ENCODE measurements at regions not wholly inside any gene's neighbourhood (a gene's known extent, or its start where the extent isn't known, plus 50 kb on each side); places are given as distances from the start of the nearest gene placed in this dataset.

- DNase-seq, result no peak
These were observed 236.0 kb upstream of the CIBAR2 start for GRCh38 chr16:85348065-85348840.

- no peak for DNase-seq
These were observed 236.7 kb upstream of the CIBAR2 start for GRCh38 chr16:85348911-85349334.

- DNase-seq, result no peak
These were observed 237.3 kb upstream of the CIBAR2 start for GRCh38 chr16:85349365-85350145.

- no peak for DNase-seq
These were observed 238.0 kb upstream of the CIBAR2 start for GRCh38 chr16:85350146-85350728.

- peak; percentile 99 for DNase-seq
These were observed 238.7 kb upstream of the CIBAR2 start for GRCh38 chr16:85350973-85351372.

GRCh38 chr16:85353013-85353412 is 240.7 kb upstream of the CIBAR2 start:
- no peak for DNase-seq

- no peak for DNase-seq
These were observed 241.8 kb upstream of the CIBAR2 start for GRCh38 chr16:85353839-85354685.

- peak; percentile 96 for DNase-seq
These were observed 242.6 kb upstream of the CIBAR2 start for GRCh38 chr16:85354686-85355514.

GRCh38 chr16:85355515-85355837 is 243.2 kb upstream of the CIBAR2 start:
- no peak for DNase-seq

GRCh38 chr16:85356157-85356556 is 243.9 kb upstream of the CIBAR2 start:
- no peak for DNase-seq

- DNase-seq, result no peak
These were observed 245.1 kb upstream of the CIBAR2 start for GRCh38 chr16:85357323-85357722.

GRCh38 chr16:85357924-85358505 is 245.7 kb upstream of the CIBAR2 start:
- DNase-seq, result no peak

- no peak for DNase-seq
These were observed 246.5 kb upstream of the CIBAR2 start for GRCh38 chr16:85358704-85359146.

- DNase-seq, result no peak
These were observed 247.0 kb upstream of the CIBAR2 start for GRCh38 chr16:85359147-85359822.

GRCh38 chr16:85360323-85361277 is 248.3 kb upstream of the CIBAR2 start:
- no peak for DNase-seq

GRCh38 chr16:85361441-85362118 is 249.3 kb upstream of the CIBAR2 start:
- DNase-seq, result no peak

- DNase-seq, result no peak
These were observed 250.2 kb upstream of the CIBAR2 start for GRCh38 chr16:85362443-85362842.

- DNase-seq, result no peak
These were observed 249.7 kb upstream of the GSE1 start for GRCh38 chr16:85363427-85363826.

GRCh38 chr16:85363881-85364280 is 249.2 kb upstream of the GSE1 start:
- DNase-seq, result peak; percentile 95

Measured in fibroblast of skin of scalp (primary cell).